Fibroblast of lung (primary cell): ENCODE measurements at regions not wholly inside any gene's neighbourhood (a gene's known extent, or its start where the extent isn't known, plus 50 kb on each side); places are given as distances from the start of the nearest gene placed in this dataset.

Experiments
- DNase-seq, 2 donors: peaks; one replicate each; pipeline versions ENCODE4 v3.0.0 to v3.0.0-alpha.2; 2010; ENCODE audit warnings: low read depth in 2 of 2
- H2AFZ ChIP-seq: 2 replicates; pipeline ENCODE4 v1.5.1; 2012; ENCODE audit warnings: low read length, control low read depth, inconsistent platforms
- H3K27ac ChIP-seq: 2 replicates; pipeline ENCODE4 v1.5.1; 2011; ENCODE audit warnings: low read length, control low read depth; ENCODE audit not compliant: insufficient read depth
- H3K27me3 ChIP-seq: 2 replicates; pipeline ENCODE4 v1.5.1; 2011; ENCODE audit warnings: mild to moderate bottlenecking, low read length; ENCODE audit not compliant: control insufficient read depth, insufficient read depth
- H3K36me3 ChIP-seq: 2 replicates; pipeline ENCODE4 v1.5.1; 2011; ENCODE audit warnings: low read length; ENCODE audit not compliant: control insufficient read depth, insufficient read depth
- H3K4me1 ChIP-seq: 2 replicates; pipeline ENCODE4 v1.5.1; 2011; ENCODE audit warnings: low read length; ENCODE audit not compliant: control insufficient read depth, insufficient read depth; ENCODE audit errors: extremely low read depth
- H3K4me2 ChIP-seq: 2 replicates; pipeline ENCODE4 v1.5.1; 2011; ENCODE audit warnings: low read length, control low read depth; ENCODE audit not compliant: insufficient read depth; ENCODE audit errors: extremely low read depth
- H3K4me3 ChIP-seq, 4 experiments: fragments of 200-600 bp in 1 of 4; sonication (generic) in 1 of 4; replicated peaks in 1 of 4; 2 replicates each; pipeline ENCODE4 v1.5.1; 2011 to 2016; ENCODE audit warnings: low read length in 4 of 4, low read depth in 3 of 4, mild to moderate bottlenecking in 3 of 4, control low read depth in 2 of 4, inconsistent platforms in 1 of 4, mixed read lengths in 1 of 4; ENCODE audit not compliant: insufficient read depth in 1 of 4; ENCODE audit errors: control extremely low read depth in 1 of 4
- H3K79me2 ChIP-seq: 2 replicates; pipeline ENCODE4 v1.5.1; 2012; ENCODE audit warnings: mild to moderate bottlenecking, low read length, inconsistent platforms; ENCODE audit not compliant: control insufficient read depth, insufficient read depth
- H3K9ac ChIP-seq: 2 replicates; pipeline ENCODE4 v1.5.1; 2011; ENCODE audit warnings: mild to moderate bottlenecking, low read length, control low read depth; ENCODE audit not compliant: insufficient read depth
- H3K9me3 ChIP-seq: 2 replicates; pipeline ENCODE4 v1.5.1; 2012; ENCODE audit warnings: low read depth, low read length; ENCODE audit not compliant: control insufficient read depth, insufficient read depth
- H4K20me1 ChIP-seq: 2 replicates; pipeline ENCODE4 v1.5.1; 2011; ENCODE audit warnings: low read length; ENCODE audit not compliant: control insufficient read depth, insufficient read depth; ENCODE audit errors: extremely low read depth
- CTCF ChIP-seq, 2 donors: IDR thresholded peaks in 1 of 2; conservative IDR thresholded peaks in 1 of 2; 1 replicate in 1 of 2; 2 replicates in 1 of 2; pipeline ENCODE4 v1.5.1; 2011 to 2012; ENCODE audit warnings: low read length in 2 of 2, control low read depth in 1 of 2, inconsistent platforms in 1 of 2, low read depth in 1 of 2, mild to moderate bottlenecking in 1 of 2
- EZH2 ChIP-seq: IDR thresholded peaks from 2 replicates; pipeline ENCODE4 v1.5.1; 2012; ENCODE audit warnings: low read length, control low read depth, mild to moderate bottlenecking; ENCODE audit errors: missing control alignments

- Histone ChIP-seq H3K4me1 (no peaks in the 10 kb centered on the region), H4K20me1 (no peaks in the 10 kb centered on the region), H3K9ac (no peak overlapping the region), H3K27me3 (no peaks in the 10 kb centered on the region), H3K9me3 (no peaks in the 10 kb centered on the region), H3K36me3 (no peaks in the 10 kb centered on the region), H3K79me2 (no peaks in the 10 kb centered on the region), H3K4me3 (no peak overlapping the region), H3K4me2 (no peak overlapping the region), H2AFZ (no peak overlapping the region), H3K27ac (no peak overlapping the region)
- no peak for DNase-seq
- no peak for TF ChIP-seq CTCF (conservative IDR thresholded peaks at IDR 0.05 in 1 of 2, IDR thresholded peaks at IDR 0.05 in 1 of 2; ENCODE audit: low read depth in 1 of 2, low read length in 2 of 2)
- no peak for TF ChIP-seq EZH2
Measured at GRCh38 chr3:655824-656223, 437.0 kb upstream of the CNTN6 start.

- H3K27me3 ChIP-seq, result no peaks in the 10 kb centered on the region
Measured at GRCh38 chr3:661356-661755, 431.5 kb upstream of the CNTN6 start.

GRCh38 chr3:674116-674515 is 418.7 kb upstream of the CNTN6 start:
- Histone ChIP-seq H3K4me1 (no peaks in the 10 kb centered on the region), H2AFZ (no peak overlapping the region), H3K9ac (no peak overlapping the region), H3K27ac (no peak overlapping the region), H3K79me2 (no peaks in the 10 kb centered on the region), H4K20me1 (no peaks in the 10 kb centered on the region), H3K27me3 (no peaks in the 10 kb centered on the region), H3K4me3 (no peak overlapping the region), H3K4me2 (no peak overlapping the region), H3K9me3 (no peaks in the 10 kb centered on the region), H3K36me3 (no peaks in the 10 kb centered on the region)
- TF ChIP-seq EZH2 (no peak), CTCF (conservative IDR thresholded peaks at IDR 0.05 in 1 of 2, IDR thresholded peaks at IDR 0.05 in 1 of 2; ENCODE audit: low read depth in 1 of 2, low read length in 2 of 2) (no peak)
- DNase-seq, result no peak

More at GRCh38 chr3:661356-661755, 431.5 kb upstream of the CNTN6 start:
- H4K20me1 ChIP-seq, result no peaks in the 10 kb centered on the region
- no peaks in the 10 kb centered on the region for H3K9me3 ChIP-seq
- H3K4me2 ChIP-seq, result no peak overlapping the region
- TF ChIP-seq CTCF (conservative IDR thresholded peaks at IDR 0.05 in 1 of 2, IDR thresholded peaks at IDR 0.05 in 1 of 2; ENCODE audit: low read depth in 1 of 2, low read length in 2 of 2), result no peak
- no peak for TF ChIP-seq EZH2
- no peaks in the 10 kb centered on the region for H3K36me3 ChIP-seq
- H3K4me3 ChIP-seq, result no peak overlapping the region
- H3K9ac ChIP-seq, result no peak overlapping the region
- H3K27ac ChIP-seq, result no peak overlapping the region
- no peaks in the 10 kb centered on the region for H3K79me2 ChIP-seq
- no peaks in the 10 kb centered on the region for H3K4me1 ChIP-seq
- no peak for DNase-seq
- no peak overlapping the region for H2AFZ ChIP-seq
